Panc1 (cell line): ENCODE measurements at regions not wholly inside any gene's neighbourhood (a gene's known extent, or its start where the extent isn't known, plus 50 kb on each side); places are given as distances from the start of the nearest gene placed in this dataset.

Experiments used
- ATAC-seq: fragments of 200-7000 bp; cut with Tn5 transposase; 2 replicates; pipeline ENCODE4 v1.9.1; 2020; ENCODE audit warnings: mild to moderate bottlenecking, moderate library complexity
- BruUV-seq: library from RNA; stranded (reverse); fragments of 400-500 nt; replicated peaks from 2 replicates; lab custom pipeline; 2021; lab: Mats Ljungman, UMichigan
- CTCF ChIA-PET: fragments of 300-600 bp; sonication (Branson Sonifier 250); formaldehyde crosslinking; loops from one replicate; lab custom pipeline; 2022; ENCODE audit warnings: antibody characterized with exemption; lab: Charles Lee
- POLR2A ChIA-PET: fragments of 300-600 bp; sonication (Branson Sonifier 250); formaldehyde crosslinking; loops from one replicate; lab custom pipeline; 2022; ENCODE audit warnings: antibody characterized with exemption; lab: Charles Lee
- DNase-seq: peaks from one replicate; pipeline ENCODE4 v3.0.0-alpha.2; 2010; ENCODE audit warnings: low read depth, low spot score
- H3K27ac ChIP-seq: 2 replicates; pipeline ENCODE4 v1.5.1; 2011; ENCODE audit warnings: mild to moderate bottlenecking, low read length, inconsistent platforms
- H3K27me3 ChIP-seq: fragments of 200-500 bp; sonication (Bioruptor generic); 2 replicates; pipeline ENCODE4 v1.6.0; 2014; ENCODE audit warnings: low read length, inconsistent platforms; ENCODE audit not compliant: control insufficient read depth, insufficient read depth
- H3K36me3 ChIP-seq: fragments of 200-500 bp; sonication (Bioruptor generic); 2 replicates; pipeline ENCODE4 v1.5.1; 2014; ENCODE audit warnings: inconsistent platforms, mild to moderate bottlenecking, low read length, moderate library complexity; ENCODE audit not compliant: control insufficient read depth, insufficient read depth
- H3K4me1 ChIP-seq: 2 replicates; pipeline ENCODE4 v1.5.1; 2011; ENCODE audit warnings: inconsistent platforms, mild to moderate bottlenecking, low read length, moderate library complexity; ENCODE audit not compliant: control insufficient read depth, insufficient read depth
- H3K4me3 ChIP-seq, 2 experiments: 2 replicates each; pipeline ENCODE4 v1.5.1; 2011 to 2012; ENCODE audit warnings: low read depth in 2 of 2, low read length in 2 of 2, mild to moderate bottlenecking in 2 of 2, inconsistent platforms in 1 of 2, moderate library complexity in 1 of 2
- H3K9me3 ChIP-seq: fragments of 200-500 bp; sonication (Bioruptor generic); 2 replicates; pipeline ENCODE4 v1.5.1; 2014; ENCODE audit warnings: low read depth, mild to moderate bottlenecking, inconsistent platforms, low read length, moderate library complexity; ENCODE audit not compliant: control insufficient read depth, insufficient read depth
- POLR2AphosphoS5 ChIP-seq: IDR thresholded peaks from 2 replicates; pipeline ENCODE4 v1.6.1; 2012; ENCODE audit warnings: mild to moderate bottlenecking, low read depth, low read length, moderate library complexity
- REST ChIP-seq, 2 experiments: IDR thresholded peaks; 2 replicates each; pipeline ENCODE4 v1.6.1; 2011 to 2012; ENCODE audit warnings: low read depth in 2 of 2, control low read depth in 1 of 2, low read length in 1 of 2, mild to moderate bottlenecking in 1 of 2, moderate library complexity in 1 of 2; ENCODE audit not compliant: insufficient read depth in 1 of 2
- SIN3A ChIP-seq: IDR thresholded peaks from 2 replicates; pipeline ENCODE4 v1.6.1; 2012; ENCODE audit warnings: low read depth, mild to moderate bottlenecking, low read length, moderate library complexity, borderline replicate concordance; ENCODE audit not compliant: insufficient read depth
- TCF7L2 ChIP-seq: IDR thresholded peaks from 2 replicates; pipeline ENCODE4 v1.6.1; 2011; ENCODE audit warnings: mild to moderate bottlenecking, low read depth, low read length, inconsistent platforms
- in situ Hi-C: cut with HindIII; loops from 2 replicates; pipeline ENCODE4 v1.10.0; 2016; ENCODE audit warnings: low sequenced_read_pairs, low pct_unique_long_range_greater_than_20kb
- intact Hi-C: fragments of 100-400 bp; cut with micrococcal nuclease; formaldehyde crosslinking; loops from one replicate; pipeline ENCODE4 v1.10.0; 2022; ENCODE audit not compliant: unreplicated experiment
- TF ChIP-seq, protein P1 (sequence below): fragments of 450-650 bp; IDR thresholded peaks from 2 replicates; pipeline ENCODE4 v1.5.1; 2017; ENCODE audit warnings: mild to moderate bottlenecking

GRCh38 chr9:1941989-1942388, 73.2 kb upstream of the SMARCA2 start:
- Histone ChIP-seq H3K27ac (no peak overlapping the region), H3K9me3 (no peaks in the 10 kb centered on the region), H3K4me1 (no peaks in the 10 kb centered on the region), H3K4me3 (no peak overlapping the region), H3K27me3 (no peaks in the 10 kb centered on the region), H3K36me3 (no peaks in the 10 kb centered on the region)
- ChIA-PET CTCF (no interaction called here), POLR2A (no interaction called here)
- no peak for ATAC-seq
- TF ChIP-seq POLR2AphosphoS5 (no peak), TCF7L2 (no peak), REST (IDR thresholded peaks at IDR 0.05; ENCODE audit: insufficient read depth in 1 of 2, low read depth in 2 of 2, low read length in 1 of 2) (no peak)
- no peak for DNase-seq
- BruUV-seq, result no TSS peak
- intact Hi-C loops, result no loop called here
- in situ Hi-C loops, result no loop called here

DNA sequence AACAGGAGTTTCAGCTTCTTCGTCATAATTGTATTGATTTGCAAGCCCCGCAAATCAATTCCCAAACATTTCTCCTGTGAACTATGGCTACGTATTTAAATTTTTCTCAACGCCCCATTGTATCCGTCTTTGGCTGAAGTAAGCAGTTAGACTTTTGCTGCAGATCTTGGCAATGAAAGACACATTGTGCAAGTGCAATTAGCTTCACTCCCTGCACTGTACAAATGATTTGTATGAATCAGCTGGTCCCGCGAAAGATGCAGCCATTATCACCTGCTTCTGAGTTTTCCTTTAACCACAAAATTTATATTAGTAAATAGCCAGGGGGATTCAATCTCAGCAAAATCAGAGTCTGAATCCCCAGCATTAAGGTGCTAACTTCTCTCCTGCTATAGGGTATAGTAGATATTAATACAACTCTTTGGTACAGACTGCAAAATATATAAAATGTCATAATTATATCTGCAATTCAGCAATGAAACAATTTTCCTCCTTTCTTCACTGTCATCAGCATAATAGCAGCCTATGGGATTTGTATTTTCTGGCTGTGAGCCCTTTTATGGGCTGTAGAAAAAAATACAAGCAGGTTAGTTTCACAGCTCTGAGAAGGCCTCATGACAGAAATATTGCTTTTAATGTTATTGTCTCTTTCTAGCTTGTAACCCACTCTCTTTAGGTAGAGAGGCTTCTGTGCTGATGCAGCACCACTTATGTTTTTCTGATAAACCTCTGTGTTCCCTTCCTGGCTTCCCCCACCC, 68.4 kb upstream of the SMARCA2 start:
- Histone ChIP-seq H3K27ac (no peak overlapping the region), H3K9me3 (no peaks in the 10 kb centered on the region), H3K4me3 (no peak overlapping the region), H3K4me1 (no peaks in the 10 kb centered on the region), H3K36me3 (no peaks in the 10 kb centered on the region), H3K27me3 (no peaks in the 10 kb centered on the region)
- ATAC-seq (no peak), DNase-seq (no peak)
- no TSS peak for BruUV-seq
- CTCF ChIA-PET, result no interaction called here
- in situ Hi-C loops, result no loop called here
- TF ChIP-seq SIN3A, result no peak
- TF ChIP-seq POLR2AphosphoS5, result no peak
- TF ChIP-seq, protein P1, sequence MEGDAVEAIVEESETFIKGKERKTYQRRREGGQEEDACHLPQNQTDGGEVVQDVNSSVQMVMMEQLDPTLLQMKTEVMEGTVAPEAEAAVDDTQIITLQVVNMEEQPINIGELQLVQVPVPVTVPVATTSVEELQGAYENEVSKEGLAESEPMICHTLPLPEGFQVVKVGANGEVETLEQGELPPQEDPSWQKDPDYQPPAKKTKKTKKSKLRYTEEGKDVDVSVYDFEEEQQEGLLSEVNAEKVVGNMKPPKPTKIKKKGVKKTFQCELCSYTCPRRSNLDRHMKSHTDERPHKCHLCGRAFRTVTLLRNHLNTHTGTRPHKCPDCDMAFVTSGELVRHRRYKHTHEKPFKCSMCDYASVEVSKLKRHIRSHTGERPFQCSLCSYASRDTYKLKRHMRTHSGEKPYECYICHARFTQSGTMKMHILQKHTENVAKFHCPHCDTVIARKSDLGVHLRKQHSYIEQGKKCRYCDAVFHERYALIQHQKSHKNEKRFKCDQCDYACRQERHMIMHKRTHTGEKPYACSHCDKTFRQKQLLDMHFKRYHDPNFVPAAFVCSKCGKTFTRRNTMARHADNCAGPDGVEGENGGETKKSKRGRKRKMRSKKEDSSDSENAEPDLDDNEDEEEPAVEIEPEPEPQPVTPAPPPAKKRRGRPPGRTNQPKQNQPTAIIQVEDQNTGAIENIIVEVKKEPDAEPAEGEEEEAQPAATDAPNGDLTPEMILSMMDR, result no peak
- no peak for TF ChIP-seq TCF7L2
- no peak for TF ChIP-seq REST (IDR thresholded peaks at IDR 0.05; ENCODE audit: insufficient read depth in 1 of 2, low read depth in 2 of 2, low read length in 1 of 2)
- intact Hi-C loops, result no loop called here
- POLR2A ChIA-PET, result no interaction called here
